ENCODE measurements at regions not wholly inside any gene's neighbourhood (a gene's known extent, or its start where the extent isn't known, plus 50 kb on each side); places are given as distances from the start of the nearest gene placed in this dataset.

- no peak for DNase-seq
These were observed 465.0 kb upstream of the MAF start for GRCh38 chr16:80065541-80065940.

GRCh38 chr16:80063713-80064069 is 463.2 kb upstream of the MAF start:
- DNase-seq: no peak

- DNase-seq: no peak
These were observed 462.6 kb upstream of the MAF start for GRCh38 chr16:80063031-80063712.

- DNase-seq: no peak
These were observed 462.0 kb upstream of the MAF start for GRCh38 chr16:80062361-80063030.

GRCh38 chr16:80060470-80060869 is 459.9 kb upstream of the MAF start:
- DNase-seq: no peak

GRCh38 chr16:80059836-80060235 is 459.3 kb upstream of the MAF start:
- no peak for DNase-seq

GRCh38 chr16:80058214-80058613 is 457.7 kb upstream of the MAF start:
- no peak for DNase-seq

- no peak for DNase-seq
These were observed 455.8 kb upstream of the MAF start for GRCh38 chr16:80056324-80056723.

- DNase-seq: no peak
These were observed 455.3 kb upstream of the MAF start for GRCh38 chr16:80055831-80056230.

GRCh38 chr16:80054647-80055046 is 454.1 kb upstream of the MAF start:
- DNase-seq: no peak

GRCh38 chr16:80051040-80051439 is 450.5 kb upstream of the MAF start:
- DNase-seq: no peak

- DNase-seq: no peak
These were observed 447.7 kb upstream of the MAF start for GRCh38 chr16:80048250-80048649.

- DNase-seq: no peak
These were observed 447.3 kb upstream of the MAF start for GRCh38 chr16:80047842-80048241.

GRCh38 chr16:80046848-80047247 is 446.3 kb upstream of the MAF start:
- no peak for DNase-seq

GRCh38 chr16:80046261-80046660 is 445.7 kb upstream of the MAF start:
- no peak for DNase-seq

GRCh38 chr16:80045861-80046260 is 445.3 kb upstream of the MAF start:
- DNase-seq: peak; percentile 15

- no peak for DNase-seq
These were observed 440.9 kb upstream of the MAF start for GRCh38 chr16:80041410-80041809.

GRCh38 chr16:80040814-80041213 is 440.3 kb upstream of the MAF start:
- DNase-seq: no peak

- no peak for DNase-seq
These were observed 439.9 kb upstream of the MAF start for GRCh38 chr16:80040413-80040812.

GRCh38 chr16:80039777-80040176 is 439.2 kb upstream of the MAF start:
- DNase-seq: no peak

- no peak for DNase-seq
These were observed 438.0 kb upstream of the MAF start for GRCh38 chr16:80038566-80038965.

- no peak for DNase-seq
These were observed 434.6 kb upstream of the MAF start for GRCh38 chr16:80034948-80035663.

GRCh38 chr16:80034469-80034826 is 433.9 kb upstream of the MAF start:
- no peak for DNase-seq

- DNase-seq: no peak
These were observed 433.4 kb upstream of the MAF start for GRCh38 chr16:80033783-80034468.

All from NCI-H1092 (cell line).